ENCODE measurements at regions not wholly inside any gene's neighbourhood (a gene's known extent, or its start where the extent isn't known, plus 50 kb on each side); places are given as distances from the start of the nearest gene placed in this dataset.

DNA sequence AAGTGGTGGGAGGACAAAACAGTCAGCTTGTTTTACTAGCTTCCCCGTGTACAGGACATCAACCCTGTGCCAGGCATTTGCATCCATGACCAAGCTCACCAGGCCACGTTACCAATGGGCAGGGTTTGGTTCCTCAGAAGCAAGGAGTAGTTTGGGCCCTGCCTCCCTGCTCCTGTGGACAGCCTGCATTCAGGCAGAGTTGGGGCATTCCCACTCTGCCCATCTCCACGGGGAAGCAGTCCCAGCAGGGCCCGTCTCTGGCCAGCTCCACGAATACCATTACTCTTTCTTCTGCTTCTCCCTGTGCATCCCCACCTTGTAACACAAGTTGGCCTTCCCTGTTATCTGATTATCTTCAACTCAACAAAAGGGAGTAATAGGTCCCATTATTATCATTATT, 54.0 kb upstream of the RIOK3 start:
- TF ChIP-seq, protein P1, sequence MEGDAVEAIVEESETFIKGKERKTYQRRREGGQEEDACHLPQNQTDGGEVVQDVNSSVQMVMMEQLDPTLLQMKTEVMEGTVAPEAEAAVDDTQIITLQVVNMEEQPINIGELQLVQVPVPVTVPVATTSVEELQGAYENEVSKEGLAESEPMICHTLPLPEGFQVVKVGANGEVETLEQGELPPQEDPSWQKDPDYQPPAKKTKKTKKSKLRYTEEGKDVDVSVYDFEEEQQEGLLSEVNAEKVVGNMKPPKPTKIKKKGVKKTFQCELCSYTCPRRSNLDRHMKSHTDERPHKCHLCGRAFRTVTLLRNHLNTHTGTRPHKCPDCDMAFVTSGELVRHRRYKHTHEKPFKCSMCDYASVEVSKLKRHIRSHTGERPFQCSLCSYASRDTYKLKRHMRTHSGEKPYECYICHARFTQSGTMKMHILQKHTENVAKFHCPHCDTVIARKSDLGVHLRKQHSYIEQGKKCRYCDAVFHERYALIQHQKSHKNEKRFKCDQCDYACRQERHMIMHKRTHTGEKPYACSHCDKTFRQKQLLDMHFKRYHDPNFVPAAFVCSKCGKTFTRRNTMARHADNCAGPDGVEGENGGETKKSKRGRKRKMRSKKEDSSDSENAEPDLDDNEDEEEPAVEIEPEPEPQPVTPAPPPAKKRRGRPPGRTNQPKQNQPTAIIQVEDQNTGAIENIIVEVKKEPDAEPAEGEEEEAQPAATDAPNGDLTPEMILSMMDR (conservative IDR thresholded peaks at IDR 0.05; ENCODE audit: low read length): no peak
- no peak for TF ChIP-seq EZH2phosphoT487 (IDR thresholded peaks at IDR 0.05; ENCODE audit: borderline replicate concordance, low read depth, low read length)
